GM23248 (cell line): ENCODE measurements at regions not wholly inside any gene's neighbourhood (a gene's known extent, or its start where the extent isn't known, plus 50 kb on each side); places are given as distances from the start of the nearest gene placed in this dataset.

Source experiments
- EZH2 ChIP-seq: fragments of 200-600 bp; sonication (generic); IDR thresholded peaks from 2 replicates; pipeline ENCODE4 v1.6.1; 2018; ENCODE audit warnings: antibody characterized with exemption, mild to moderate bottlenecking; ENCODE audit not compliant: insufficient read depth, poor library complexity, severe bottlenecking
- EZH2phosphoT487 ChIP-seq: fragments of 200-600 bp; sonication (generic); IDR thresholded peaks from 2 replicates; pipeline ENCODE4 v1.6.1; 2018; ENCODE audit warnings: antibody characterized with exemption, moderate library complexity, mild to moderate bottlenecking, low read depth; ENCODE audit not compliant: insufficient read depth

GRCh38 chr10:65319493-65319892, 1606.3 kb upstream of the LRRTM3 start:
- TF ChIP-seq EZH2: no peak
- TF ChIP-seq EZH2phosphoT487: no peak
